Heart left ventricle (tissue), 13 donors: ENCODE measurements at regions not wholly inside any gene's neighbourhood (a gene's known extent, or its start where the extent isn't known, plus 50 kb on each side); places are given as distances from the start of the nearest gene placed in this dataset.

ENCODE experiments used
- POLR2A ChIP-seq, 2 donors: fragments of 450-650 bp; IDR thresholded peaks; one replicate each; pipeline ENCODE4 v1.6.1; 2017; ENCODE audit warnings: antibody characterized with exemption in 2 of 2, mild to moderate bottlenecking in 2 of 2, moderate library complexity in 2 of 2
- TF ChIP-seq, protein P1 (sequence below), 12 donors: fragments of 200-600 bp; sonication (generic) in 4 of 12; IDR thresholded peaks; one replicate each; pipeline versions ENCODE4 v1.5.0 to v1.8.0; 2018 to 2022; ENCODE audit warnings: antibody characterized with exemption in 12 of 12, mild to moderate bottlenecking in 5 of 12
- donor health status: ischemic (EF 13 %, LVEDD 7.1; RV severe dilation, severe dysfunction).
- donor health status: DM: no; HTN: yes; CAD: no.
- donor health status: DM: no; HTN: no; CAD: no.
- donor health status: ischemic (EF 25% LVEDD 6.9; RV normal size, moderate dysfunction).
- donor health status: ischemic (EF 25% LVEDD 5.7; RV mildly dilated, moderate dysfunction).
- donor health status: ischemic (EF 35%, LVEDD 5.7; RV mildly dilated, moderate dysfunction).
- donor health status: nonischemic (EF 11% LVEDD 7.7; RV severe dilation, severe dysfunction).
- donor health status: DM: yes; HTN: yes; CAD: no.
- donor health status: PGD.
- donor health status: ischemic (EF 29% LVEDD 5.4; RV normal size, mild dysfunction).
- donor health status: nonischemic (EF 23%, LVEDD 6.1; RV moderate dilation, normal function).

DNA sequence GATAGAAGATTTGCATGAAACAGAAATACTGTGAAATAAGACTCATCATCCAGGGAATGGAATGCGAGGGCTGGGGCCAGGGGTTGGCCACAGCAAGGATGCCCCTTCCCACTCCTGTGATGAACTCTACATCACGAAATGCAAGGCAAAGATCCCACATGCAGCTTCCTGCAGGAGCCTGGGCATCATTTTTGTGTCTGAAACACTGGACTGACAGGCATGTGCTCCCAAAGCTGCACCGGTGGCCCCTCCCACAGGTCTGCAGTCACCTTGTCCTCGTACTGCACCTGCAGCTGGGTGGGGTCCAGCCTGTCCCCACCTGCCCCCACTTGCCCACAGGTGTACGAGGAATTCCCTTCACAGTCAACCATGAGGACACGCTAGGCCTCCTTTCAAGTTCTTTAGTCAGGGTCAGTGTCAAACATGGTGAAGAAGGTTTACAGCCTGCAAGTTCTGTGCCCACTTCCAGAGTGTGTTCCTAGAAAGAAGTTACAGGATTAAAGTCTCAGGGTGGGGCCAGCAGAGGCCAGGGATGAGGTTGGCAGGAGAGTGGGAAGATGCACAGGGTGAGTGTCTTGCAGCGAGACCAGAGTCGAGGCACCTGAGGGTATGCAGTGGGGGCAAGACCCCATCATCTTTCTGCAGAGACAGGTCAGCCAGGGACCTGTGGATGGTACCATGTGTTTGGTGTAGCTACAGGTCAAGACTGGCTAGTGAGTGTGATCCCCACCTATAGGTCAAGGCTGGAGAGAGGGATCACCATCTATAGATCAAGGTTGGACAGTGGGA lies 155.0 kb upstream of the IRX2 start:
- no peak for TF ChIP-seq POLR2A (IDR thresholded peaks at IDR 0.05)
- TF ChIP-seq, protein P1, sequence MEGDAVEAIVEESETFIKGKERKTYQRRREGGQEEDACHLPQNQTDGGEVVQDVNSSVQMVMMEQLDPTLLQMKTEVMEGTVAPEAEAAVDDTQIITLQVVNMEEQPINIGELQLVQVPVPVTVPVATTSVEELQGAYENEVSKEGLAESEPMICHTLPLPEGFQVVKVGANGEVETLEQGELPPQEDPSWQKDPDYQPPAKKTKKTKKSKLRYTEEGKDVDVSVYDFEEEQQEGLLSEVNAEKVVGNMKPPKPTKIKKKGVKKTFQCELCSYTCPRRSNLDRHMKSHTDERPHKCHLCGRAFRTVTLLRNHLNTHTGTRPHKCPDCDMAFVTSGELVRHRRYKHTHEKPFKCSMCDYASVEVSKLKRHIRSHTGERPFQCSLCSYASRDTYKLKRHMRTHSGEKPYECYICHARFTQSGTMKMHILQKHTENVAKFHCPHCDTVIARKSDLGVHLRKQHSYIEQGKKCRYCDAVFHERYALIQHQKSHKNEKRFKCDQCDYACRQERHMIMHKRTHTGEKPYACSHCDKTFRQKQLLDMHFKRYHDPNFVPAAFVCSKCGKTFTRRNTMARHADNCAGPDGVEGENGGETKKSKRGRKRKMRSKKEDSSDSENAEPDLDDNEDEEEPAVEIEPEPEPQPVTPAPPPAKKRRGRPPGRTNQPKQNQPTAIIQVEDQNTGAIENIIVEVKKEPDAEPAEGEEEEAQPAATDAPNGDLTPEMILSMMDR (IDR thresholded peaks at IDR 0.05) = no peak
